WTC11 (cell line): ENCODE measurements at regions not wholly inside any gene's neighbourhood (a gene's known extent, or its start where the extent isn't known, plus 50 kb on each side); places are given as distances from the start of the nearest gene placed in this dataset.

Source experiments
- ATAC-seq: fragments of 200-7000 bp; cut with Tn5 transposase; 2 replicates; pipeline ENCODE4 v1.10.0; 2021; ENCODE audit warnings: mild to moderate bottlenecking, moderate library complexity
- CTCF ChIA-PET: fragments of 300-600 bp; sonication (Branson Sonifier 250); formaldehyde crosslinking; loops from one replicate; lab custom pipeline; 2021; ENCODE audit warnings: antibody characterized with exemption; lab: Charles Lee
- POLR2A ChIA-PET: fragments of 350-600 bp; sonication (Branson Sonifier 250); formaldehyde crosslinking; loops from one replicate; lab custom pipeline; 2021; ENCODE audit warnings: antibody characterized with exemption; lab: Charles Lee
- DNase-seq: peaks from one replicate; pipeline ENCODE4 v3.0.0; 2021; ENCODE audit warnings: low spot score
- H3K27ac Mint-ChIP-seq: 2 replicates; pipeline ENCODE4 v1.8.0; 2021; ENCODE audit warnings: mixed read lengths
- H3K27me3 Mint-ChIP-seq: 2 replicates; pipeline ENCODE4 v1.8.0; 2021; ENCODE audit warnings: low read depth, mild to moderate bottlenecking, moderate library complexity, mixed read lengths
- H3K36me3 Mint-ChIP-seq: 2 replicates; pipeline ENCODE4 v1.8.0; 2021; ENCODE audit warnings: mixed read lengths
- H3K4me1 Mint-ChIP-seq: 2 replicates; pipeline ENCODE4 v1.8.0; 2022; ENCODE audit warnings: mixed read lengths
- H3K4me3 Mint-ChIP-seq: 2 replicates; pipeline ENCODE4 v1.8.0; 2021; ENCODE audit warnings: mild to moderate bottlenecking, moderate library complexity, mixed read lengths
- H3K9me3 Mint-ChIP-seq: 2 replicates; pipeline ENCODE4 v1.8.0; 2021; ENCODE audit warnings: mixed read lengths
- CREM ChIP-seq: sonication (generic); formaldehyde crosslinking; IDR thresholded peaks from 2 replicates; pipeline ENCODE4 v1.8.1; 2022; ENCODE audit warnings: mild to moderate bottlenecking, missing genetic modification reagents, moderate library complexity
- CTCF ChIP-seq: fragments of 200-600 bp; IDR thresholded peaks from 2 replicates; pipeline ENCODE4 v1.8.0; 2022; ENCODE audit warnings: antibody characterized with exemption
- GABPB1 ChIP-seq: sonication (generic); formaldehyde crosslinking; IDR thresholded peaks from 2 replicates; pipeline ENCODE4 v1.8.1; 2023; ENCODE audit warnings: mild to moderate bottlenecking, missing genetic modification reagents
- GRHL2 ChIP-seq: fragments of 250-450 bp; sonication (Bioruptor Pico); IDR thresholded peaks from 2 replicates; pipeline ENCODE4 v1.8.0; 2022; ENCODE audit warnings: mild to moderate bottlenecking, moderate library complexity; ENCODE audit not compliant: insufficient replicate concordance, severe bottlenecking
- JAZF1 ChIP-seq: fragments of 250-450 bp; sonication (Bioruptor Pico); IDR thresholded peaks from 2 replicates; pipeline ENCODE4 v1.9.0; 2021; ENCODE audit warnings: moderate library complexity, mild to moderate bottlenecking, inconsistent platforms
- MAX ChIP-seq: sonication (generic); formaldehyde crosslinking; IDR thresholded peaks from 2 replicates; pipeline ENCODE4 v1.8.0; 2022; ENCODE audit warnings: mild to moderate bottlenecking, missing genetic modification reagents
- MLX ChIP-seq: sonication (generic); formaldehyde crosslinking; IDR thresholded peaks from 2 replicates; pipeline ENCODE4 v1.8.1; 2023; ENCODE audit warnings: mild to moderate bottlenecking, missing genetic modification reagents, moderate library complexity
- OVOL2 ChIP-seq: fragments of 250-450 bp; sonication (Bioruptor Pico); IDR thresholded peaks from 2 replicates; pipeline ENCODE4 v1.9.0; 2021; ENCODE audit warnings: mild to moderate bottlenecking, borderline replicate concordance
- RELA ChIP-seq: sonication (generic); formaldehyde crosslinking; IDR thresholded peaks from 2 replicates; pipeline ENCODE4 v1.8.1; 2022; ENCODE audit warnings: missing genetic modification reagents, mild to moderate bottlenecking, borderline replicate concordance
- SMAD3 ChIP-seq: sonication (generic); formaldehyde crosslinking; IDR thresholded peaks from 2 replicates; pipeline ENCODE4 v1.8.0; 2022; ENCODE audit warnings: missing genetic modification reagents, mild to moderate bottlenecking, borderline replicate concordance
- SOX15 ChIP-seq: fragments of 250-450 bp; sonication (Bioruptor Pico); IDR thresholded peaks from 2 replicates; pipeline ENCODE4 v1.9.0; 2021; ENCODE audit warnings: mild to moderate bottlenecking
- STAT6 ChIP-seq: sonication (generic); formaldehyde crosslinking; conservative IDR thresholded peaks from 2 replicates; pipeline ENCODE4 v1.8.1; 2023; ENCODE audit warnings: mild to moderate bottlenecking, low read depth, missing genetic modification reagents, moderate library complexity
- TP53 ChIP-seq: sonication (generic); formaldehyde crosslinking; IDR thresholded peaks from 2 replicates; pipeline ENCODE4 v1.8.1; 2023; ENCODE audit warnings: mild to moderate bottlenecking, missing genetic modification reagents
- ZBTB21 ChIP-seq: sonication (generic); formaldehyde crosslinking; IDR thresholded peaks from 2 replicates; pipeline ENCODE4 v1.8.1; 2023; ENCODE audit warnings: mild to moderate bottlenecking, missing genetic modification reagents, borderline replicate concordance
- ZNF138 ChIP-seq: sonication (generic); formaldehyde crosslinking; conservative IDR thresholded peaks from 2 replicates; pipeline ENCODE4 v1.8.1; 2022; ENCODE audit warnings: mild to moderate bottlenecking, moderate library complexity, missing genetic modification reagents
- ZNF416 ChIP-seq: fragments of 250-450 bp; sonication (Bioruptor Pico); IDR thresholded peaks from 2 replicates; pipeline ENCODE4 v1.9.0; 2021; ENCODE audit warnings: mild to moderate bottlenecking, inconsistent platforms
- ZNF512 ChIP-seq: sonication (generic); formaldehyde crosslinking; IDR thresholded peaks from 2 replicates; pipeline ENCODE4 v1.8.1; 2022; ENCODE audit warnings: missing genetic modification reagents, borderline replicate concordance
- ZNF671 ChIP-seq: fragments of 250-450 bp; sonication (Bioruptor Pico); IDR thresholded peaks from 2 replicates; pipeline ENCODE4 v1.8.0; 2021; ENCODE audit warnings: mild to moderate bottlenecking
- TF ChIP-seq, protein P1 (sequence below): sonication (generic); formaldehyde crosslinking; IDR thresholded peaks from 2 replicates; pipeline ENCODE4 v1.8.0; 2022; ENCODE audit warnings: mild to moderate bottlenecking, missing genetic modification reagents
- TF ChIP-seq, protein P2 (sequence below): sonication (generic); formaldehyde crosslinking; conservative IDR thresholded peaks from 2 replicates; pipeline ENCODE4 v1.8.1; 2022; ENCODE audit warnings: mild to moderate bottlenecking, missing genetic modification reagents
- TF ChIP-seq, protein P3 (sequence below): sonication (generic); formaldehyde crosslinking; IDR thresholded peaks from 2 replicates; pipeline ENCODE4 v1.8.1; 2023; ENCODE audit warnings: mild to moderate bottlenecking, missing genetic modification reagents
- TF ChIP-seq, protein P4 (sequence below): fragments of 250-450 bp; sonication (Bioruptor Pico); IDR thresholded peaks from 2 replicates; pipeline ENCODE4 v1.9.0; 2021; ENCODE audit warnings: mild to moderate bottlenecking

- TF ChIP-seq ZNF416 (no peak), TP53 (CRISPR knock-in tag) (no peak), CREM (no peak), JAZF1 (no peak), ZNF671 (no peak), MAX (CRISPR knock-in tag) (no peak), SMAD3 (CRISPR knock-in tag) (no peak), STAT6 (CRISPR knock-in tag) (no peak), CTCF (no peak), ZNF138 (CRISPR knock-in tag) (no peak)
Observed at GRCh38 chr15:25171111-25171811, 216.5 kb downstream of the SNRPN start (continued).

- H3K9me3 Mint-ChIP-seq = peaks cover 65% of the 10 kb centered on the region
- POLR2A ChIA-PET = no interaction called here
- H3K4me1 Mint-ChIP-seq = no peaks in the 10 kb centered on the region
Observed at GRCh38 chr15:25171856-25172687, 217.3 kb downstream of the SNRPN start.

More at GRCh38 chr15:25171856-25172687, 217.3 kb downstream of the SNRPN start:
- TF ChIP-seq SOX15 (CRISPR knock-in tag) = no peak
- TF ChIP-seq GRHL2 (CRISPR knock-in tag) = no peak
- TF ChIP-seq ZNF512 (CRISPR knock-in tag) = no peak
- no peak for TF ChIP-seq MLX (CRISPR knock-in tag)
- TF ChIP-seq, protein P1, sequence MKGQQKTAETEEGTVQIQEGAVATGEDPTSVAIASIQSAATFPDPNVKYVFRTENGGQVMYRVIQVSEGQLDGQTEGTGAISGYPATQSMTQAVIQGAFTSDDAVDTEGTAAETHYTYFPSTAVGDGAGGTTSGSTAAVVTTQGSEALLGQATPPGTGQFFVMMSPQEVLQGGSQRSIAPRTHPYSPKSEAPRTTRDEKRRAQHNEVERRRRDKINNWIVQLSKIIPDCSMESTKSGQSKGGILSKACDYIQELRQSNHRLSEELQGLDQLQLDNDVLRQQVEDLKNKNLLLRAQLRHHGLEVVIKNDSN (CRISPR knock-in tag) = no peak
- TF ChIP-seq, protein P2, sequence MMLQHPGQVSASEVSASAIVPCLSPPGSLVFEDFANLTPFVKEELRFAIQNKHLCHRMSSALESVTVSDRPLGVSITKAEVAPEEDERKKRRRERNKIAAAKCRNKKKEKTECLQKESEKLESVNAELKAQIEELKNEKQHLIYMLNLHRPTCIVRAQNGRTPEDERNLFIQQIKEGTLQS (CRISPR knock-in tag) = no peak
- no peak for TF ChIP-seq OVOL2 (CRISPR knock-in tag)
- no peak for TF ChIP-seq ZBTB21 (CRISPR knock-in tag)
- no peak for TF ChIP-seq JAZF1
- no peak for TF ChIP-seq GABPB1 (CRISPR knock-in tag)
- TF ChIP-seq, protein P3, sequence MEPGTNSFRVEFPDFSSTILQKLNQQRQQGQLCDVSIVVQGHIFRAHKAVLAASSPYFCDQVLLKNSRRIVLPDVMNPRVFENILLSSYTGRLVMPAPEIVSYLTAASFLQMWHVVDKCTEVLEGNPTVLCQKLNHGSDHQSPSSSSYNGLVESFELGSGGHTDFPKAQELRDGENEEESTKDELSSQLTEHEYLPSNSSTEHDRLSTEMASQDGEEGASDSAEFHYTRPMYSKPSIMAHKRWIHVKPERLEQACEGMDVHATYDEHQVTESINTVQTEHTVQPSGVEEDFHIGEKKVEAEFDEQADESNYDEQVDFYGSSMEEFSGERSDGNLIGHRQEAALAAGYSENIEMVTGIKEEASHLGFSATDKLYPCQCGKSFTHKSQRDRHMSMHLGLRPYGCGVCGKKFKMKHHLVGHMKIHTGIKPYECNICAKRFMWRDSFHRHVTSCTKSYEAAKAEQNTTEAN (CRISPR knock-in tag) = no peak
- no peak for TF ChIP-seq RELA
- TF ChIP-seq ZNF416 = no peak
- no peak for TF ChIP-seq ZNF671
- TF ChIP-seq, protein P4, sequence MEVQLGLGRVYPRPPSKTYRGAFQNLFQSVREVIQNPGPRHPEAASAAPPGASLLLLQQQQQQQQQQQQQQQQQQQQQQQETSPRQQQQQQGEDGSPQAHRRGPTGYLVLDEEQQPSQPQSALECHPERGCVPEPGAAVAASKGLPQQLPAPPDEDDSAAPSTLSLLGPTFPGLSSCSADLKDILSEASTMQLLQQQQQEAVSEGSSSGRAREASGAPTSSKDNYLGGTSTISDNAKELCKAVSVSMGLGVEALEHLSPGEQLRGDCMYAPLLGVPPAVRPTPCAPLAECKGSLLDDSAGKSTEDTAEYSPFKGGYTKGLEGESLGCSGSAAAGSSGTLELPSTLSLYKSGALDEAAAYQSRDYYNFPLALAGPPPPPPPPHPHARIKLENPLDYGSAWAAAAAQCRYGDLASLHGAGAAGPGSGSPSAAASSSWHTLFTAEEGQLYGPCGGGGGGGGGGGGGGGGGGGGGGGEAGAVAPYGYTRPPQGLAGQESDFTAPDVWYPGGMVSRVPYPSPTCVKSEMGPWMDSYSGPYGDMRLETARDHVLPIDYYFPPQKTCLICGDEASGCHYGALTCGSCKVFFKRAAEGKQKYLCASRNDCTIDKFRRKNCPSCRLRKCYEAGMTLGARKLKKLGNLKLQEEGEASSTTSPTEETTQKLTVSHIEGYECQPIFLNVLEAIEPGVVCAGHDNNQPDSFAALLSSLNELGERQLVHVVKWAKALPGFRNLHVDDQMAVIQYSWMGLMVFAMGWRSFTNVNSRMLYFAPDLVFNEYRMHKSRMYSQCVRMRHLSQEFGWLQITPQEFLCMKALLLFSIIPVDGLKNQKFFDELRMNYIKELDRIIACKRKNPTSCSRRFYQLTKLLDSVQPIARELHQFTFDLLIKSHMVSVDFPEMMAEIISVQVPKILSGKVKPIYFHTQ (CRISPR knock-in tag) = no peak
- CTCF ChIA-PET = no interaction called here
- peaks cover 9% of the 10 kb centered on the region for H3K27me3 Mint-ChIP-seq
- no peak overlapping the region for H3K27ac Mint-ChIP-seq
- no peak overlapping the region for H3K4me3 Mint-ChIP-seq
- ATAC-seq (no peak), DNase-seq (peak; percentile 3)
- H3K36me3 Mint-ChIP-seq = peaks cover 56% of the 10 kb centered on the region
